Activated gamma-delta T cell treated with anti-CD3 and anti-CD28 coated beads, Interleukin-2, amount 50 U/mL, for 16 hours (primary cell): ENCODE measurements at regions not wholly inside any gene's neighbourhood (a gene's known extent, or its start where the extent isn't known, plus 50 kb on each side); places are given as distances from the start of the nearest gene placed in this dataset.

Experiments
- DNase-seq: peaks from one replicate; pipeline ENCODE4 v3.0.0-alpha.2; 2020; ENCODE audit warnings: low read depth

GRCh38 chr5:40043916-40044315, 619.1 kb upstream of the DAB2 start:
- DNase-seq, result no peak

- no peak for DNase-seq
Measured at GRCh38 chr5:40041452-40041851, 616.7 kb upstream of the DAB2 start.

- no peak for DNase-seq
Measured at GRCh38 chr5:40037713-40038112, 612.9 kb upstream of the DAB2 start.

GRCh38 chr5:40034441-40034840, 609.7 kb upstream of the DAB2 start:
- no peak for DNase-seq

GRCh38 chr5:40033411-40033810, 608.6 kb upstream of the DAB2 start:
- no peak for DNase-seq

GRCh38 chr5:40033009-40033408, 608.2 kb upstream of the DAB2 start:
- DNase-seq, result no peak

GRCh38 chr5:40030661-40031060, 605.9 kb upstream of the DAB2 start:
- DNase-seq, result no peak

GRCh38 chr5:40029711-40030495, 605.1 kb upstream of the DAB2 start:
- no peak for DNase-seq

GRCh38 chr5:40027400-40027799, 602.6 kb upstream of the DAB2 start:
- no peak for DNase-seq

- no peak for DNase-seq
Measured at GRCh38 chr5:40025586-40025985, 600.8 kb upstream of the DAB2 start.

GRCh38 chr5:40022057-40022456, 597.3 kb upstream of the DAB2 start:
- no peak for DNase-seq

GRCh38 chr5:40021007-40021406, 596.2 kb upstream of the DAB2 start:
- no peak for DNase-seq

- DNase-seq, result no peak
Measured at GRCh38 chr5:40017918-40018317, 593.1 kb upstream of the DAB2 start.

GRCh38 chr5:40017135-40017534, 592.4 kb upstream of the DAB2 start:
- no peak for DNase-seq

- no peak for DNase-seq
Measured at GRCh38 chr5:40010436-40010835, 585.7 kb upstream of the DAB2 start.

GRCh38 chr5:40006260-40006659, 581.5 kb upstream of the DAB2 start:
- no peak for DNase-seq

- DNase-seq, result no peak
Measured at GRCh38 chr5:40001796-40002195, 577.0 kb upstream of the DAB2 start.

- DNase-seq, result no peak
Measured at GRCh38 chr5:39998518-39998917, 573.7 kb upstream of the DAB2 start.

- no peak for DNase-seq
Measured at GRCh38 chr5:39995990-39996389, 571.2 kb upstream of the DAB2 start.

GRCh38 chr5:39992617-39993202, 567.9 kb upstream of the DAB2 start:
- DNase-seq, result no peak

GRCh38 chr5:39986614-39987013, 561.8 kb upstream of the DAB2 start:
- no peak for DNase-seq

- no peak for DNase-seq
Measured at GRCh38 chr5:39980056-39980455, 555.3 kb upstream of the DAB2 start.

GRCh38 chr5:39977066-39977655, 552.4 kb upstream of the DAB2 start:
- no peak for DNase-seq
